ENCODE measurements at regions not wholly inside any gene's neighbourhood (a gene's known extent, or its start where the extent isn't known, plus 50 kb on each side); places are given as distances from the start of the nearest gene placed in this dataset.
A peak's percentile ranks its signal among the peaks of the same experiment; 100 is the strongest.
"Not testable (repeated sequence)": the region's sequence is repeated elsewhere in the genome, so short reads cannot be mapped to it uniquely, and the experiment has no call there.

DNA sequence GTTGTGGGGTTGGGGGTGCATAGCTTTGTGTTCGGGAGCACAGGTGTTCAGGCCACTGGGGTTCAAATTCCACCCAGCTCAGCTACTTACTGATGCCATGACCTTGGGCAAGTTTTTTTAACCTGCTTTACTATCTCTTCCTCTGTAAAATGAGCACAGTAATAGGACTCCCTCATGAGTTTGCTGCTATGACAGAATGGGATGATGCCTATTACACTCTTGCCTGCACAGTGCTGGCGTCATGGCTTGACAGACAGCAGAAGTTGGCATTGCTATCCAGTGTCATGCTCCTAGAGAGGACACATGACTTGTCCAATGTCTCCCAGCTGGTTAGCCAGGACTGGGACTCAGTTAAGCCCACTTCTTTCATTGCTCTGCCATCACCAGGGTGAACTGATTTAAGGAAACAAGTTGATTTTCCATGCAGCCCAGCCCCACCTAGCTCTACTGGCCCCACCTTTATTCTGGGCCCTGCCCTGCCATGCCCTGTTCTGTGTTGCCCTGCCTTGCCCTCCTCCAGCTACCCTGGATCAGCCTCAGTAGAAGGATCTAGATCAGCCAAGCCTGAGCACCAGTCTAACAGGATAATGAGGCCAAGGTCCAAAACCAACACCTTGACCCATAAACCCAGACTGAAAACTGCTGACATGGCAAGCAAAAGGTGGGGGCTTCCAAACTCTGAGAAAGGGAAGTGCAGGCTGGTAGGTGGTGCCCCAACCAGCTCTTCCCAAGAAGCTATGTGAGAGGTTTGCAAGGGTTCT is 155.8 kb upstream of the ATP11B start:
- Histone ChIP-seq H3K9me3 (ENCODE audit: control insufficient read depth, low read depth, low read length) (peaks cover 2% of the 10 kb centered on the region), H3K27ac (ENCODE audit: low read length) (no peak overlapping the region), H3K36me3 (ENCODE audit: control insufficient read depth, insufficient read depth, low read length) (no peaks in the 10 kb centered on the region), H3K27me3 (ENCODE audit: control insufficient read depth, insufficient read depth, low read length) (no peaks in the 10 kb centered on the region), H3K4me1 (ENCODE audit: control insufficient read depth, insufficient read depth, low read length) (peaks cover 10% of the 10 kb centered on the region), H3K4me3 (ENCODE audit: low read length) (no peak overlapping the region)
- WGBS (ENCODE audit: insufficient coverage, low lambda C conversion rate): no CpG with 5 or more reads among the region's 2 CpGs
- DNase-seq: peak; percentile 10 to 57

DNA sequence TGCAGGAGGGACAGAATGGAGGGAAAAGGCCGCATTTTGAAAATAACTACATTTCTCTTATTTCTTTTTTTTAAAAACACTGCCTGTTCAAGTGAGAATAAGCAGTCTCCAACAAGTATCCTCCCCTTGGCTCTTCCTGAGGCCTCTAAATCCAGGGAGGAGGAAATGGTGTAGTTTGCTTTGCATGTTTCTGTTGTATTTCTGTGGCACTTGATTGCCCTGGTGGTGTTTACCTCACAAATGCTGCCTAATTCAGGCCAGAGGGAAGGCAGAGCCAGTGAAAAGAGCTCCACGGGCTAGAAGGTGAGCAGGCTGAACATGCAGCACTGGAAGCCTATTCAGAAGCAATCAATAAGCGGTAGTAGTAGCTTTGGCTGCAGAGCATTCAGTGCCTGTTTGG is 149.3 kb upstream of the ATP11B start:
- no peak for DNase-seq
- Histone ChIP-seq H3K4me3 (ENCODE audit: low read length) (no peak overlapping the region), H3K27me3 (ENCODE audit: control insufficient read depth, insufficient read depth, low read length) (no peaks in the 10 kb centered on the region), H3K9me3 (ENCODE audit: control insufficient read depth, low read depth, low read length) (peaks cover 2% of the 10 kb centered on the region), H3K4me1 (ENCODE audit: control insufficient read depth, insufficient read depth, low read length) (peaks cover 17% of the 10 kb centered on the region), H3K36me3 (ENCODE audit: control insufficient read depth, insufficient read depth, low read length) (no peaks in the 10 kb centered on the region), H3K27ac (ENCODE audit: low read length) (no peak overlapping the region)
- WGBS (ENCODE audit: insufficient coverage, low lambda C conversion rate): 86% methylated on average over 1 of the region's 3 CpGs

DNA sequence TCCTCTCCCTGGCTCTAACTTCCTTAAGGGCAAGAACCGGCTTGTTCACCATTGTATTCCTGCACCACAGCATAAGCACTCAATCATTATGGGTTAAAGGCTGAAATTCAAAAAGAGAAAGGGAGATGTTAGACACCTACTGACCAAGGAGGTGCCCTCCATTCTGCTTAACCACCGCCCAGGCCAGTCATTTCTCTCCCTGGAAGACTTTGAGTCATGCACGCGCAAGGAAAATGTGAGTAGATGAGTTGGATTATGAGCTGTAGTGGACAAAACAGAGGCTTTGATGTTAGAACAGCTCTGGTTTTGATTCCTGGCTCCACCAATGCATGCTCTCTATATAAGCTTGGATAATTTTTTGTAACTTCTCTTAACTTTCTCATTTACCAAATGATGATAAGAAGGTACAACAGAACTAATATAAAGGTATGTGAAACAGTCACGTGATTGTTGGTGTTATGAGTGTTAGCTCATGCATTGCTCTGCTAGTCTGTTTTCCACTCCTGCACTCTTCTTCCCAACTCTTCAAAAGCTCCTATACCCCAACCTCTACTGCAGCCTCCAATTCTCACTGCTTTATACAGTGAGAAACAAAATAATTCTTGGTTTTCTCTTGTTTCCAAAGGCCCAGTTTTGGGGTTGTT is 148.4 kb upstream of the ATP11B start:
- Histone ChIP-seq H3K4me1 (ENCODE audit: control insufficient read depth, insufficient read depth, low read length) (peaks cover 17% of the 10 kb centered on the region), H3K27ac (ENCODE audit: low read length) (no peak overlapping the region)
- WGBS (ENCODE audit: insufficient coverage, low lambda C conversion rate): 67% methylated on average over 1 of the region's 5 CpGs

DNA sequence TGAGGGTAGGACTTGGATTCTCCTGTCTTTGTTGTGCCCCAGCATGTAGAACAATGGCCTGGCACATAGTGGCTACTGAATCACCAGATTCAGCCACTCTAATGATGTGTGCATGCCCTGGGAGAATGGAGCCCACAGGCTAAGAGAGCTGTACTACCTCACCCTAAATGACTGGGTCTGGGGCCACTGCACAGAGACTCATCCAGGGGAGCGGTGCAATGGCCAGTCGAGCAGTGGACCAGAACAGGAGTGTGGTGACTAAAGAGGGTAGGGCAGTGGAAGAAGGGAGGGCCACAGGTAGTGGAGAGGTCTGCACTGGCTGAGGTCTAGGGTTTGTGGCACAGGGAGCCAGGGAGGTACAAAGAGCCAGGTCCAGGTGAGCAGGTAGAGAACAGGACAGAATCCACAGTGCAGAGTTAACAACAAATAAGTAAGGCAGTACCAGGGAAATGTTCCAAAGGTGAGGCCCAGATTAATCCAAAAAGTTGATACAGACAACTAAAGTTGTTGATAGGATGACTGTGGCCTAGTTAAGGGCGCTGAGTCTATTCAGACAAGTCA is 142.7 kb upstream of the ATP11B start:
- no CpG with 5 or more reads among the region's 3 CpGs for WGBS (ENCODE audit: insufficient coverage, low lambda C conversion rate)
- Histone ChIP-seq H3K9me3 (ENCODE audit: control insufficient read depth, low read depth, low read length) (no peaks in the 10 kb centered on the region), H3K27ac (ENCODE audit: low read length) (no peak overlapping the region), H3K36me3 (ENCODE audit: control insufficient read depth, insufficient read depth, low read length) (no peaks in the 10 kb centered on the region), H3K27me3 (ENCODE audit: control insufficient read depth, insufficient read depth, low read length) (no peaks in the 10 kb centered on the region), H3K4me1 (ENCODE audit: control insufficient read depth, insufficient read depth, low read length) (peaks cover 6% of the 10 kb centered on the region), H3K4me3 (ENCODE audit: low read length) (no peak overlapping the region)
- DNase-seq: peak in 1 of 2 donors; percentile 16

More for the DNA sequence above, 148.4 kb upstream of the ATP11B start:
- no peak overlapping the region for H3K4me3 ChIP-seq (ENCODE audit: low read length)
- DNase-seq: no peak
- peaks cover 2% of the 10 kb centered on the region for H3K9me3 ChIP-seq (ENCODE audit: control insufficient read depth, low read depth, low read length)
- H3K27me3 ChIP-seq (ENCODE audit: control insufficient read depth, insufficient read depth, low read length): no peaks in the 10 kb centered on the region
- H3K36me3 ChIP-seq (ENCODE audit: control insufficient read depth, insufficient read depth, low read length): no peaks in the 10 kb centered on the region

DNA sequence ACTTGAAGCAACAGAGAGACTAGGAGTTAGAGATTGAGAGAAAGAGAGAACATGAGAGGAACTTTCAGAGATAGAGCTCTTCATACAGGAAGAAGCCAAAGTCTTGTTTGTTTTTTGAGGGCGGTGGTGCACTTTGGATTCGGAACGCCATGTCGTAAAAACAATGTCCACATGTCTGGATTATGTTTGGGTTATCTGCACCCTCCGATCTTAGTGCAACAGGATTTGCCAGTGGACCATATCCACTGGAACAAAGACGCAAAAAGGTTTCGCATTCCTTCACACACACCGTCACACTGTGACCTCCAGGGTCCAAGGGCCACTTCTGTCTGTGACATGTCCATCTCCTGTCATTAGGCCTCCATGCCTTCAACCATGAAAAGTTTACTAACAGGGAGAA is 141.8 kb upstream of the ATP11B start:
- peak; percentile 61 to 85 for DNase-seq
- no peaks in the 10 kb centered on the region for H3K9me3 ChIP-seq (ENCODE audit: control insufficient read depth, low read depth, low read length)
- no peaks in the 10 kb centered on the region for H3K27me3 ChIP-seq (ENCODE audit: control insufficient read depth, insufficient read depth, low read length)
- H3K36me3 ChIP-seq (ENCODE audit: control insufficient read depth, insufficient read depth, low read length): no peaks in the 10 kb centered on the region
- H3K27ac ChIP-seq (ENCODE audit: low read length): peak overlapping the region; percentile 19
- H3K4me1 ChIP-seq (ENCODE audit: control insufficient read depth, insufficient read depth, low read length): peaks cover 6% of the 10 kb centered on the region
- no CpG with 5 or more reads among the region's 8 CpGs for WGBS (ENCODE audit: insufficient coverage, low lambda C conversion rate)
- no peak overlapping the region for H3K4me3 ChIP-seq (ENCODE audit: low read length)

DNA sequence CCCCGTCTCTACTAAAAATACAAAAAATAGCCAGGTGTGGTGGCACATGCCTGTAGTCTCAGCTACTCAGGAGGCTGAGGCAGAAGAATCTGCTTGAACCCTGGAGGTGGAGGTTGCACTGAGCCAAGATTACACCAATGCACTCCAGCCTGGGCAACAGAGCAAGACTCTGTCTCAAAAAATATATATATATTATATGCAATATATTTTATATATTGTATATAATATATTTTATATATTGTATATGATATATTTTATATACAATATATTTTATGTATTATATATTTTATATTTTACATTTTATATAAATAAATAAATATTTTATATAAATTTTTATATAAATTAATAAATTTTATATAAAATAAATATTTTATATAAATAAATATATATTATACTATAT is 140.2 kb upstream of the ATP11B start:
- not testable (repeated sequence) for H3K27ac ChIP-seq (ENCODE audit: low read length); H3K9me3 ChIP-seq (ENCODE audit: control insufficient read depth, low read depth, low read length); H3K4me3 ChIP-seq (ENCODE audit: low read length); H3K4me1 ChIP-seq (ENCODE audit: control insufficient read depth, insufficient read depth, low read length); H3K27me3 ChIP-seq (ENCODE audit: control insufficient read depth, insufficient read depth, low read length); DNase-seq; H3K36me3 ChIP-seq (ENCODE audit: control insufficient read depth, insufficient read depth, low read length)
- WGBS (ENCODE audit: insufficient coverage, low lambda C conversion rate): 100% methylated on average over 1 of the region's 1 CpG

DNA sequence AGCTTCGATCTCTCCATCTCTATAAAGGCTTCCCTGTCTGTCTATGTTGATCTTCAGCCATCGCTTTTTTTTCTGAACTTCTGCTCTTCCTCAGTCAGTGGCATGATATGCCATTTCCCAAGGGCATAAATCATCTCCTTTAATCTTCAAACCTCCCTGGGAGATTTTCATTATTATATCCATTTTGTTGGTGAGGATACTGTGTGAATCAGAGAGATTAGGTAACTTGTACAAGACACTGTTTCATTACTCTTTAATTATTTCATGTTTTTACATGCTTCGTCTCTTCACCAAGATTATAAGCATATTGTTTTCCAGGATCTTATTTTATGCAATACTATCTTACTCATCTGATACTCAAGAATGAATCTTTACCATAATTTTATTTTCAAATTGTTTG is 124.8 kb upstream of the ATP11B start:
- H3K4me3 ChIP-seq (ENCODE audit: low read length): no peak overlapping the region
- H3K27me3 ChIP-seq (ENCODE audit: control insufficient read depth, insufficient read depth, low read length): peaks cover 3% of the 10 kb centered on the region
- no peak for DNase-seq
- no peaks in the 10 kb centered on the region for H3K9me3 ChIP-seq (ENCODE audit: control insufficient read depth, low read depth, low read length)
- no peak overlapping the region for H3K27ac ChIP-seq (ENCODE audit: low read length)
- no peaks in the 10 kb centered on the region for H3K4me1 ChIP-seq (ENCODE audit: control insufficient read depth, insufficient read depth, low read length)
- WGBS (ENCODE audit: insufficient coverage, low lambda C conversion rate): 93% methylated on average over 3 of the region's 3 CpGs
- no peaks in the 10 kb centered on the region for H3K36me3 ChIP-seq (ENCODE audit: control insufficient read depth, insufficient read depth, low read length)

DNA sequence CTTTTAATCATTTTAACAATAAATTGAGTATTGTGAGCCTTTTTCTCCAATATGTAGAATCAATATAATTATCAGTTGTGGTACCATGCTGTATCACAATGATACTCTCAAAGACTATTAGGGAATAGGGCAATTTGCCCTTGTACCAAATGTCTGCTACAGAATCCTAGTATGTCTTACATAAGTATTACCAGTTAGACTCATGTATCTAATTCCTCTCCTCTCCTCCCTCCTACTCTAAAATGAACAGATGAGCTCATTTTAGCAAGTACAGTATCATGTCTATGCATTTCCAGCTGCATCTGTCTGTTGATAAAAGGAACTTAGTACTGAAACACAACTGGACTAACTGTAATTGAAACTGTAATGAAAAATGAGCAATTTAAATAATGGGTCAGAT is 124.3 kb upstream of the ATP11B start:
- Histone ChIP-seq H3K27me3 (ENCODE audit: control insufficient read depth, insufficient read depth, low read length) (peaks cover 3% of the 10 kb centered on the region), H3K4me3 (ENCODE audit: low read length) (no peak overlapping the region), H3K27ac (ENCODE audit: low read length) (no peak overlapping the region), H3K36me3 (ENCODE audit: control insufficient read depth, insufficient read depth, low read length) (no peaks in the 10 kb centered on the region), H3K4me1 (ENCODE audit: control insufficient read depth, insufficient read depth, low read length) (no peaks in the 10 kb centered on the region), H3K9me3 (ENCODE audit: control insufficient read depth, low read depth, low read length) (no peaks in the 10 kb centered on the region)
- DNase-seq: no peak

DNA sequence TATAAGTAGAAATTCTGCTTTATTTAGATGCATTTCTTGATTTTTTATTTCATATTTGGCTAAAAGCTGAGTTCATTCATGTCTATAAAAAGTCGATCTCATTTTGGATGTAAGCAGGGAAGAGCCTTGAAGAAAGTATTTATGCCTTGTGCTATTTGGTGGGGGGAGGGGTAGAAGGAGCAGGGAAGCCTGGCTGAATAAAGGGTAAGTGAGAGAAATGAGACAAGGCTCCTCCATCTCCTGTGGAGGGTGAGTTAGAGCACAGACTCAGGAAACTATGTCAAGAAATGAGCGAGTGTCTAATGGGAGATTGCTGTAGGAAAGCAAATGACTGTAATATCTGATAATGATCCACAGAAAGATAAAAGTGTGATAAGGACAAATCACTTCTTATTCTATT is 121.8 kb upstream of the ATP11B start:
- H3K4me1 ChIP-seq (ENCODE audit: control insufficient read depth, insufficient read depth, low read length): no peaks in the 10 kb centered on the region
- no peaks in the 10 kb centered on the region for H3K9me3 ChIP-seq (ENCODE audit: control insufficient read depth, low read depth, low read length)
- no peak for DNase-seq
- 80% methylated on average over 2 of the region's 2 CpGs for WGBS (ENCODE audit: insufficient coverage, low lambda C conversion rate)
- no peaks in the 10 kb centered on the region for H3K36me3 ChIP-seq (ENCODE audit: control insufficient read depth, insufficient read depth, low read length)
- no peak overlapping the region for H3K27ac ChIP-seq (ENCODE audit: low read length)
- peaks cover 5% of the 10 kb centered on the region for H3K27me3 ChIP-seq (ENCODE audit: control insufficient read depth, insufficient read depth, low read length)
- no peak overlapping the region for H3K4me3 ChIP-seq (ENCODE audit: low read length)

DNA sequence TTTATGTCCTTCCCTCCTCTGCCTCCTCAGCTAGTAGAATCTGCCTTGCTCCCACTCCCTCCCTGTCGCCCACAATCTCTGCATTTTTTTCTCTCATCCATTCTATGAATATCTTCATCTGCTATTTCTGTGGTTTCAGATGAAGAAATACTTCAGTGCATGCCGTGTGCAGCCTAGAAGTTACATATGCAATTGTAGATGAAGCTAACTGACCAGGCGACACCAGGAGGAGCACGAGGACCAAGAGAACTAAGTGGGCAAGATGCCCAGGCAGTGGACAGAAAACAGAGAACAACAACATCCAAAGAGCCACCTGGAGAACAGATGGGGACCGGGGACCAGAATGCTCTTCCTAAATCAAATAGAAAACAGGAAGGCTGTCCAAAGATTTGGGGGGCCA is 121.4 kb upstream of the ATP11B start:
- Histone ChIP-seq H3K27ac (ENCODE audit: low read length) (no peak overlapping the region), H3K9me3 (ENCODE audit: control insufficient read depth, low read depth, low read length) (no peaks in the 10 kb centered on the region), H3K4me3 (ENCODE audit: low read length) (no peak overlapping the region), H3K36me3 (ENCODE audit: control insufficient read depth, insufficient read depth, low read length) (no peaks in the 10 kb centered on the region), H3K4me1 (ENCODE audit: control insufficient read depth, insufficient read depth, low read length) (no peaks in the 10 kb centered on the region), H3K27me3 (ENCODE audit: control insufficient read depth, insufficient read depth, low read length) (peaks cover 5% of the 10 kb centered on the region)
- WGBS (ENCODE audit: insufficient coverage, low lambda C conversion rate): 93% methylated on average over 3 of the region's 5 CpGs
- no peak for DNase-seq
